GM19240 (cell line): ENCODE measurements at regions not wholly inside any gene's neighbourhood (a gene's known extent, or its start where the extent isn't known, plus 50 kb on each side); places are given as distances from the start of the nearest gene placed in this dataset.

Experiments
- DNase-seq: peaks from one replicate; pipeline ENCODE4 v3.0.0; 2011; ENCODE audit warnings: low spot score; ENCODE audit not compliant: insufficient read length

DNA sequence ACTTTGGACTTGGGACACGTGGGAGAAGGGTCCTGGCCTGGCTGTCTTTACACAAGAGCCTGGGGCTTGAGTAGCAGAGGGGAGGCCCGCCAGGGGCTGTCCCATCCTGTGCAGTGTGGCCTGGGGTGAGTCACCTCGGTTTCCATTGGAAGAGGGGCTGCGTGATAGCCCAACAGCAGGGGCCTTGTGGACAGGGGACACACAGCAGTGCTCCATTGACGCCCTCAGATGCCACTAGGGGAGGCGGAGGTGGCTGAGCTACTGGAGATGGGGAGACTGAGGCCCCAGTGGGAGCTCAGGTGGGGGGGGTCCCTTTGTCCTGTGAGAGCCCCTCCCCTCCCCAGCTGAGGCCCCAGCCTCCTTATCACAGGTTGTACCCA lies 50.0 kb upstream of the RNU6ATAC start:
- no peak for DNase-seq

- no peak for DNase-seq
These were observed 50.5 kb upstream of the RNU6ATAC start for GRCh38 chr9:134214766-134215419.

DNA sequence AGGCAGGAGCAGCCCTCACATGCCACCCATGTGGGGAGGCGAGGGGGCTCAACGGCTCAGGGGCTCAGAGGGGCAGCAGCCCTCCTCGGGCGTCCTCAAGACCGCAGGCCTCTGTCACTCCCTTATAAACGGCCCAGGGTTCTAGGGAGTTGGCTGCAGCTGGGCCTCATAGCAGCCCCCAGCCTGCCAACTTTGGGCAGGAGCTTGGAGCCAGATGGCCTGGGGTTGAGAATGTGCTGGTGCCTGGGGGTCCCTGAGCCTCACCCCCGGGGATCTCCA lies 51.0 kb upstream of the RNU6ATAC start:
- no peak for DNase-seq

- DNase-seq: no peak
These were observed 51.5 kb upstream of the RNU6ATAC start for GRCh38 chr9:134215699-134216448.

GRCh38 chr9:134216449-134216951 lies 52.1 kb upstream of the RNU6ATAC start:
- no peak for DNase-seq

DNA sequence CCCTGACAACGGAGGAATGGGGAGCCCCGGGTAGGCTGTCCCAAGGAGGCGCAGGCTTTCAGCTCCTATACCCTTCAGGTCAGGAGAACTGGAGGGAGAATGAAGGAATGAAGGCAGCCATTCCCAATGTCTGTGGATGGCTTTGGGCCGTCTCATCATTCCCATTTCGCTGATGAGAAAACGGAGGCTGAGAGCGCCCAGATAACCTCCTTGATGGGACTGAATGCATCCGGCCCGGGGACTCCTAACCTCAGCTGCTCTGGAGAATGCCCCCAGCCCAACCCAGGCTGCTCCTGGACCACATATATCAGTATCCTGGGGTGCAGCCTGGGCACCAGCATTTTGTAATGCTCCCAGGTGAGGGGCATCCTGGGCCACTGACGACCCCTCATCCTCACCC lies 52.6 kb upstream of the RNU6ATAC start:
- no peak for DNase-seq

GRCh38 chr9:134217431-134218210 lies 53.3 kb upstream of the RNU6ATAC start:
- no peak for DNase-seq

DNA sequence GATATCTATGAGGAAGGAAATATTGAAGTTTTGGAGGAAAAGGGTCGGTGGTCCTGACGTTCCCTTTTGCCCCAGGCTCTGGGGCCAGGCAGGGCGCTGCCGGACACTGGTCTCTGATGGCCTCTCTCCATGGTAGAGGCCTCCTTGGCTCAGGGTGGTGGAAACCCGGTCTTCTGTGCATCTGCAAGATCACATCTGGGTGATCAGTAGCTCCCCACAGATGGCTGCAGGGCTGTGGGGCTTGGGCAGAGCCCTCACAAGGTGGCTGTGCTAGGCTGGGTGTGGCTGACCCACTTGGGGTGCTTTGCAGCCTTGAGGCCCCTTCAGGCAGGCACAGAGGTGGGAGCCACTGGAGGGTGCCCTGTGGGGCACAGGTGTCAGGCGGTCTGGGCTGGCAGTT lies 53.9 kb upstream of the RNU6ATAC start:
- no peak for DNase-seq

DNA sequence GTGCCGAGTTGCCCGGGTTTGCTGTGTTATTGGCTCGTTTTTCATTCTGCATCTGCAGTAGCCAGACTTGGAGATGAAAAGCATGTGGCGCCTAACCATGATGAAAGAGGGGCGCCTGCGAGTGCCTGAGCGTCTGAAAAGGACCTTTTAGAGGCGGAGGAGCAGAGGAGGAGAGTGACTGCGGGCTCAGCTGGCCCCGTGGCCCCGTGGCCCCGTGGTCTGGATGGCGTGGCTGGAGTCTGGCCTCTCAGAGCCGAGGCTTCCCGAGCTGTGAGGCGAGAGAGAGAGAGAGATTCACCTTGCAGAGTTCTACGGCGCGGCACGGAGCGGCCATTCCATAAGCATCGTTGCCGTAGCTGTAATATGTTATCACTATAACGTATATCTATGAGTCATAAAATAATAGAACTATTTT lies 55.3 kb upstream of the RNU6ATAC start:
- no peak for DNase-seq

GRCh38 chr9:134220311-134220710 lies 55.9 kb upstream of the RNU6ATAC start:
- DNase-seq: no peak

GRCh38 chr9:134221273-134222017 lies 57.1 kb upstream of the RNU6ATAC start:
- no peak for DNase-seq

DNA sequence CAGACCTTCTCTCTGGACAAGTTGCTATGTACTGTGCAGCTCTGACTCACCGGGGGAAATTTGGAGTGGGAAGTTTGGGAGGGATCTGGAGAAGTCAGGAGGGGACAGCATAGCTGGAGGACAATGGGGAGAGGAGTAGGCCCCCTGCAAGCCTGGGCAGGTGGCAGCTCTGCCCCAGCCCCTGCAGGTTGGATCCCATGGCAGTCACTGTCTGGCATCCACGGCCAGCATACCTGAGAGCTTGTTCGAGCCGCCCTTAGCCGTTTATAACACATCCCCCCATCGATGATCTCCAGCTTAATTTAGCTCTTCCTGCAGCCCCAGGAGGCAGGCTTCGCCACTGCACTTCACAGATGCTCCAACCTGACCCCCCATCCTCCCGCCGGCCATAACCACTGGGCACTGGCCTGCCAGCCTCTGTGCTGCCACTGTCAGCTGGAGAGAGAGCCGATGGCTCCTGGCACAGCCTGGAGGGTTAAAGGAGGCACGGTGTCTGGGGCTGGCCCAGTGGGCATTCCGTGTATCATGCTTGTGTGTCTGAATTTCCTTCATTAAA lies 57.7 kb upstream of the RNU6ATAC start:
- DNase-seq: no peak

- no peak for DNase-seq
These were observed 58.7 kb upstream of the RNU6ATAC start for GRCh38 chr9:134223091-134223490.

DNA sequence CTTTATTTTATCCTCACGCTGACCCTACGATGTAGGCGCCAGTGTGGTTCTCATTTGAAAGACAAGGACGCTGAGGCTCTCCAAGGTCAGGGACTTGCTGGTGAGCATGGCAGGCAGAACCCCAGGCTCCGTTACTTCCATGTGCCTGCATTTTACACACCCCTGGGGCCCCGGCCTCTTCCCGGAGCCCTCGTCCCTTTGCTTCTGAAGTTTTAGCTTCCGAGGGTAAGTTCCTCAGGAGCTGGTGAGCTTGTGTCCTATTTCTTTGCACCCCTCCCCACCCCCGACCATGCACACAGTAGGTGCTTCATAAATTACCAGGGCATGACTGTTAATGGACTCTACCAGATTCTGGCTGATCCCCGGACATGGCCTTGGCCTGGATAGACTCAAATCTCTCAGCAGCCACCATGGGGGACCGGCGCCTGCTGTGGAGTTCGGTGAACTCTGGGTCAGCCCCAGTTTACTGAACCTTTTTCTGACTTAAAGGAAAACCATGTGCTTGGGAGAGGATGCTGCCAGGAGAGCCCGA lies 59.3 kb upstream of the RNU6ATAC start:
- no peak for DNase-seq

DNA sequence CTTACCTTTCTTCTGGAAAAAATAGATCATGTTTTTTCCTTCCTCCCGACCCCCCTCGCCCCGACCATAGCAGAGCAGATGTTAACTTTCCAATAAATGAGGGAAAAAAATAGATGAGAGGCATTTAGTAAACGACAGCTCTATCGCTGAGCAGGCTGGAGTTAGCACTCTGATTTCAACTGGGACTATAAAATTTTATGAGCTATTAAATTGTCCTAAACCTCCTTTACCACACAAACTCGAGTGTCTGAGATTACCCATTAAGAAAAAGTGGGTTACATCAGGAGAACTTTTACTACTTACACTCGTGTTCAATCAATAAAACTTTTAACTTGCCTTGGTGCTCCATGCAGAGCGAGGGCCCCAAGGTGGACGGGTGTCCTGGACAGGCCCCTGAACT lies 59.8 kb upstream of the RNU6ATAC start:
- DNase-seq: no peak

DNA sequence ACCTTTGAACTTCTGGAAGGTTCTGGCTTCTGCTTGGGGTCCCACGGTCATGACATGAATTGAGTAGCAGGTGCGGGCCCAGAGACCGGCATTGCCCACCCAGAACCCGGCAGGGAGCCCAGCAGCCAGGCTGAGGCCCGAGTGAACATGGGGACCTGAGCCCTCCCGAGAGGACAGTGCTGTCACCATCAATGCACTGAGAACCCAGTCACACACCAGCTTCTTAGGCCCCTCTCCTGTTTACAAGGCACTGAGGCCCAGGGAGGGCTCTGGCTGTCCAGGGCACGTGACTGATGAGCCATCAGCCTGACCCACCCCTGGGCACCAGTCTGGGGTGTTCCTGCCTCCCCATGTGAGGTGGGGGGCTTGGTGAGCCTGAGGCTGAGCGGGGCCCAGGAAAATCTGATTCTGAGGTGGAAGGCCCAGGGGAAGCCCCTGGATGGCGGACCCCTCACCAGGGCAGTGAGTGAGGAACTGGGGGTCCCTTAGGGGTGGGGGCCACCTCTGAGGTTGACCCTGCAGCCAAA lies 60.3 kb upstream of the RNU6ATAC start:
- no peak for DNase-seq

DNA sequence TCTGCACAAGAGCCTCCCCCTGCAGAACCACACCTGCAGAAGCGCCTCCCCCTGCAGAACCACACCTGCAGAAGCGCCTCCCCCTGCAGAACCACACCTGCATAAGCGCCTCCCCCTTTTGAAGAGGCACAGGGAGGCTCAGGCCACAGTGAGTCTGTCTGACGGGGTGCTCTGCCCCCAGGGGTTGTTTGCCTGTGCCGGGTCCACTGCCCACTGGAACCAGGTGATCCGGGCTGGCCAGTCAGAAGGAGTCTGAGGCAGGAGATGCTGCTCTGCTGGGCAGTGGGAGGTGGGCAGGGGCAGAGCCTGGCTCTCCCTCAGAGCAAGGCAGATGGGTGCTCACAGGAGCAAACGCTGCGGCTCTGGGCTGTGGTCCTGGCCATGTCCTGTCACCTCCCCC lies 60.8 kb upstream of the RNU6ATAC start:
- DNase-seq: no peak

DNA sequence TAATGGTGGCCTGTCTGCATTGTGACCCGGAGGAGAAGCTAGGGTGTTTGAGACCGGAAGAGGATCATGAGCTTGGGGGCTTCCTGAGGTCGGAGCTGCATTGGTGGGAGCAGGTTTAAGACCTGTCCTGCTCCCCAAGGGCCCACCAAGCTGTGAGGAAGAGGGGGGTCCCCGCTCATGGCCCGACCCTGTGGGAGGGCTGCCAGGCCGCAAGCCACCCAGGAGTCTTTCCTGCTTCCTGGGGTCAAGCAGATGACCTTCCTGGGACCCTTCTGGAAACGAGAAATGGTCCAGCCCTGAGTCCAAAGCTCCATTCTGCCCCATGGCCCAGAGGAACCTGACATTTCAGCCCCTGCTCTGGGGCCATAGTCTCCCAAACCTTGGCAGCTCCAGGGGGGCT lies 61.5 kb upstream of the RNU6ATAC start:
- DNase-seq: no peak

GRCh38 chr9:134226221-134226930 lies 62.0 kb upstream of the RNU6ATAC start:
- no peak for DNase-seq
